Hepatocyte (in vitro differentiated cells): ENCODE measurements at regions not wholly inside any gene's neighbourhood (a gene's known extent, or its start where the extent isn't known, plus 50 kb on each side); places are given as distances from the start of the nearest gene placed in this dataset.

Source experiments
- CTCF ChIP-seq: fragments of 200-600 bp; sonication (generic); IDR thresholded peaks from 2 replicates; pipeline ENCODE4 v1.5.1; 2016; ENCODE audit warnings: antibody characterized with exemption, mild to moderate bottlenecking; ENCODE audit not compliant: poor library complexity
- EZH2 ChIP-seq: fragments of 200-600 bp; sonication (generic); IDR thresholded peaks from 2 replicates; pipeline ENCODE4 v1.6.1; 2016; ENCODE audit warnings: antibody characterized with exemption, mild to moderate bottlenecking, borderline replicate concordance
- EZH2phosphoT487 ChIP-seq: fragments of 200-600 bp; sonication (generic); IDR thresholded peaks from one replicate; pipeline ENCODE4 v1.6.1; 2018; ENCODE audit warnings: antibody characterized with exemption, mild to moderate bottlenecking, low read depth, moderate library complexity; ENCODE audit not compliant: unreplicated experiment, severe bottlenecking

- TF ChIP-seq CTCF = no peak
- no peak for TF ChIP-seq EZH2phosphoT487
- TF ChIP-seq EZH2 = no peak
These were observed 178.1 kb upstream of the SDK2 start for GRCh38 chr17:73822371-73822770.
